ENCODE measurements at regions not wholly inside any gene's neighbourhood (a gene's known extent, or its start where the extent isn't known, plus 50 kb on each side); places are given as distances from the start of the nearest gene placed in this dataset.

- H3K27me3 ChIP-seq (ENCODE audit: insufficient read depth) = no peaks in the 10 kb centered on the region
- H4K20me1 ChIP-seq (ENCODE audit: insufficient read depth) = no peaks in the 10 kb centered on the region
- ChIA-PET CTCF (no interaction called here), POLR2A (no interaction called here)
- H3F3A ChIP-seq (replicated peaks; ENCODE audit: insufficient read depth) = no peaks in the 10 kb centered on the region
- H3K4me3 ChIP-seq (ENCODE audit: low read depth in 2 of 2, low read length in 1 of 2) = no peak overlapping the region
- no peak overlapping the region for H3K27ac ChIP-seq (ENCODE audit: low read depth in 2 of 2, low read length in 1 of 2)
- no peak for TF ChIP-seq GABPA (IDR thresholded peaks at IDR 0.05; ENCODE audit: low read depth)
- TF ChIP-seq EP300 (IDR thresholded peaks at IDR 0.05; ENCODE audit: borderline replicate concordance in 1 of 2, low read depth in 1 of 2, low read length in 1 of 2) = no peak
- TF ChIP-seq NFIC (IDR thresholded peaks at IDR 0.05; ENCODE audit: borderline replicate concordance) = no peak
- no peak for TF ChIP-seq RAD21 (IDR thresholded peaks at IDR 0.05; ENCODE audit: low read length)
- TF ChIP-seq ZBTB33 (IDR thresholded peaks at IDR 0.05; ENCODE audit: borderline replicate concordance, low read depth) = no peak
- TF ChIP-seq ELF1 (IDR thresholded peaks at IDR 0.05) = no peak
- no peak for TF ChIP-seq RFX5 (IDR thresholded peaks at IDR 0.05; ENCODE audit: low read length)
- TF ChIP-seq RXRA (IDR thresholded peaks at IDR 0.05; ENCODE audit: borderline replicate concordance, low read depth) = no peak
- no peak for TF ChIP-seq REST (IDR thresholded peaks at IDR 0.05; ENCODE audit: low read depth, low read length)
- no peak for TF ChIP-seq USF2 (IDR thresholded peaks at IDR 0.05; ENCODE audit: borderline replicate concordance, low read depth, low read length)
- no peak for TF ChIP-seq CHD2 (IDR thresholded peaks at IDR 0.05; ENCODE audit: low read length, partially characterized antibody)
- TF ChIP-seq YY1 (IDR thresholded peaks at IDR 0.05; ENCODE audit: low read depth) = no peak
- TF ChIP-seq USF1 (IDR thresholded peaks at IDR 0.05; ENCODE audit: borderline replicate concordance, low read depth) = no peak
- no peak for TF ChIP-seq CTCF (IDR thresholded peaks at IDR 0.05)
- TF ChIP-seq EZH2phosphoT487 (IDR thresholded peaks at IDR 0.05; ENCODE audit: borderline replicate concordance, low read depth) = no peak
- TF ChIP-seq POLR2AphosphoS5 (IDR thresholded peaks at IDR 0.05; ENCODE audit: low read depth, low read length) = no peak
- no peak for TF ChIP-seq TAF1 (IDR thresholded peaks at IDR 0.05; ENCODE audit: borderline replicate concordance, low read depth, low read length)
- TF ChIP-seq SIN3A (IDR thresholded peaks at IDR 0.05; ENCODE audit: borderline replicate concordance, low read depth, low read length) = no peak
- no peak for TF ChIP-seq RCOR1 (IDR thresholded peaks at IDR 0.05; ENCODE audit: low read length)
- TF ChIP-seq MAX (IDR thresholded peaks at IDR 0.05; ENCODE audit: low read depth) = no peak
- 26% methylated on average over 2 of the region's 2 CpGs for WGBS (ENCODE audit: low lambda C conversion rate)
- H2AFZ ChIP-seq (ENCODE audit: low read depth) = no peak overlapping the region
- no peaks in the 10 kb centered on the region for H3K79me2 ChIP-seq (ENCODE audit: insufficient read depth)
- no peak overlapping the region for H3K9ac ChIP-seq
- no peaks in the 10 kb centered on the region for H3K9me3 ChIP-seq
- no peaks in the 10 kb centered on the region for H3K4me1 ChIP-seq (ENCODE audit: control insufficient read depth in 1 of 2, insufficient read depth in 2 of 2, low read depth in 1 of 2, low read length in 1 of 2)
- no peak overlapping the region for H3K4me2 ChIP-seq
- no peaks in the 10 kb centered on the region for H3K36me3 ChIP-seq (replicated peaks in 1 of 2; ENCODE audit: control insufficient read depth in 1 of 2, insufficient read depth in 2 of 2, low read length in 1 of 2)
- no peaks in the 10 kb centered on the region for H3K9me2 ChIP-seq
- no peak for DNase-seq
Observed at GRCh38 chr14:70256601-70257000, 67.8 kb upstream of the SLC8A3 start.
